ENCODE measurements at regions not wholly inside any gene's neighbourhood (a gene's known extent, or its start where the extent isn't known, plus 50 kb on each side); places are given as distances from the start of the nearest gene placed in this dataset.

GRCh38 chr4:144590020-144590419, 55.9 kb upstream of the HHIP start:
- Histone ChIP-seq H3K27ac (no peak overlapping the region), H3K27me3 (no peaks in the 10 kb centered on the region), H3K36me3 (no peaks in the 10 kb centered on the region), H3K4me3 (no peak overlapping the region), H3K4me1 (no peaks in the 10 kb centered on the region), H3K9me3 (no peaks in the 10 kb centered on the region)
- no peak for DNase-seq (ENCODE audit: low spot score in 2 of 2)
- no peak for TF ChIP-seq CTCF (IDR thresholded peaks at IDR 0.05)
- intact Hi-C loops (cut with DNase I) = no loop called here

- no peaks in the 10 kb centered on the region for H3K36me3 ChIP-seq
- no peaks in the 10 kb centered on the region for H3K9me3 ChIP-seq
- H3K4me3 ChIP-seq = no peak overlapping the region
- no peak overlapping the region for H3K27ac ChIP-seq
- H3K4me1 ChIP-seq = no peaks in the 10 kb centered on the region
- intact Hi-C loops (cut with DNase I) = no loop called here
- H3K27me3 ChIP-seq = no peaks in the 10 kb centered on the region
- no peak for DNase-seq (ENCODE audit: low spot score in 2 of 2)
- no peak for TF ChIP-seq CTCF (IDR thresholded peaks at IDR 0.05)
Observed at GRCh38 chr4:144591401-144591800, 54.6 kb upstream of the HHIP start.

GRCh38 chr4:144592264-144592663, 53.7 kb upstream of the HHIP start:
- Histone ChIP-seq H3K36me3 (no peaks in the 10 kb centered on the region), H3K27me3 (no peaks in the 10 kb centered on the region), H3K27ac (no peak overlapping the region), H3K9me3 (no peaks in the 10 kb centered on the region), H3K4me1 (no peaks in the 10 kb centered on the region), H3K4me3 (no peak overlapping the region)
- no peak for DNase-seq (ENCODE audit: low spot score in 2 of 2)
- no peak for TF ChIP-seq CTCF (IDR thresholded peaks at IDR 0.05)
- intact Hi-C loops (cut with DNase I) = no loop called here

- H3K9me3 ChIP-seq = no peaks in the 10 kb centered on the region
- no peak for TF ChIP-seq CTCF (IDR thresholded peaks at IDR 0.05)
- intact Hi-C loops (cut with DNase I) = no loop called here
- no peak overlapping the region for H3K4me3 ChIP-seq
- no peaks in the 10 kb centered on the region for H3K27me3 ChIP-seq
- no peak overlapping the region for H3K27ac ChIP-seq
- DNase-seq (ENCODE audit: low spot score in 2 of 2) = no peak
- no peaks in the 10 kb centered on the region for H3K4me1 ChIP-seq
- no peaks in the 10 kb centered on the region for H3K36me3 ChIP-seq
Observed at GRCh38 chr4:144594471-144594986, 51.4 kb upstream of the HHIP start.

GRCh38 chr4:144595681-144596080, 50.3 kb upstream of the HHIP start:
- intact Hi-C loops (cut with DNase I) = no loop called here
- no peak overlapping the region for H3K27ac ChIP-seq
- H3K4me3 ChIP-seq = no peak overlapping the region
- H3K36me3 ChIP-seq = no peaks in the 10 kb centered on the region
- no peak for TF ChIP-seq CTCF (IDR thresholded peaks at IDR 0.05)
- no peaks in the 10 kb centered on the region for H3K9me3 ChIP-seq
- H3K27me3 ChIP-seq = no peaks in the 10 kb centered on the region
- no peak for DNase-seq (ENCODE audit: low spot score in 2 of 2)
- no peaks in the 10 kb centered on the region for H3K4me1 ChIP-seq
